ACHN (cell line): ENCODE measurements at regions not wholly inside any gene's neighbourhood (a gene's known extent, or its start where the extent isn't known, plus 50 kb on each side); places are given as distances from the start of the nearest gene placed in this dataset.

ENCODE experiments used
- DNase-seq: peaks from one replicate; pipeline ENCODE4 v3.0.0-alpha.2; 2015
- in situ Hi-C: cut with HindIII; loops from 2 replicates; pipeline ENCODE4 v1.10.0; 2017; ENCODE audit warnings: low sequenced_read_pairs, low pct_ligation_motif_present, low pct_unique_long_range_greater_than_20kb

DNA sequence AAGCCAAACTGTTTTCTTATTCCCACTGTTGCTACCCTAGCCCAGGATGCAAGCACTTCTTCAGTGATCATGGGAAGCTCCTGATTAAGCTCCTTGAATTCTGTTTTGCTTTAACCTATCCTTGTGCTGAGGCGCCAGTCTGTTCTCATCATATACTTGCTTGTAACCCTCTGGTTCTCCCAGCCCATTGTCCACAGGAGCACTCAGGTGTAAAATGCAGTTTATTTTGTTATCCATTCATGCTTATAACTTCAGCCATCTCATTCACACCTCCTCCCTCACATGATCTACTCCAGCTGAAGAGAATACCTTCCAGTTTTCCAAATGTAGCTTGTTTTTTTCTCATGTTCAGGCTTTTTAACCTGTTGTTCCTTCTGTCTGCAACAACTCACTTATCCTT is 402.1 kb upstream of the BRINP1 start:
- in situ Hi-C loops = no loop called here
- no peak for DNase-seq

DNA sequence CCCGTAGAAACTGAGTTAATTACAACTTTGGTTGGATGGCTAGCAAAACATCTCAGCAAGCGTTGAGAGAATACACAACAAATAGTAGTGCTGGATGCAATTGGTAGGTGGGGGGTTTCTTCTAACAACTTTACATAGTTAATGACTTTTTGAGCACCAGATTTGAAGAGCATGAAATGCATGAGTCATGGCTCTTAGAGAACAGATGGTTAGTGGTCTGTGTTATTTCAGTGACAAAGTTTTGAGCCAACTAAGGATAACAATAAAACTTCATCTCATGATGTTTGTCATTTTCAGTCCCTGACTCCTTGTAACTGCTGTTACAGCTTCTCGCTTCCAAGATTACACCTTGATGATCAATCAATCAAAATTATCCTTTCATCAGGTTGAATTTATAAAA is 399.0 kb upstream of the BRINP1 start:
- DNase-seq = no peak
- in situ Hi-C loops = no loop called here

DNA sequence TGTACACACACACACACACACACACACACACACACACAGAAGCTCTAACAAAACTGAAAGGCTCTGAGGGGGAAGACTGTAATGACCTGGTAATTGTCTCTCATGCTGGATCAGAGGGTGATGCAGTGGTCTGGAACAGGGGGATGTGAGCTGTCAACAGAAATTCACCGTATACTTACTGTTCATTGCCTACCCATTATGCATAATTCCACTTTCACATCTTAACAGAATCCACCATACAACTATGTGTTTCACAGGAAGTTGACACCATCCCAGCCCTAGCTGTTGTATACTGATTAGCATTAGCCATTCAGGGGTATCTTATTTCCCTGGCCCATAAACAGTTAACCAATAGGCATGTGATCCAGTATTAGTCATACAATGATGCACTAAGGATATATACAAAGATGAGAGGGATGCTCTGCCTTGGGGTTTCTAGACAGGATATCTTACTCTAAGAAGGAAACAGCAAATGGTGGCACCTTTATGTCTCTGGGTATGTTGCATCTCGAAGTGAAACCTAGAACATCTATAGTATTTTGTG is 396.5 kb upstream of the BRINP1 start:
- in situ Hi-C loops = no loop called here
- no peak for DNase-seq

DNA sequence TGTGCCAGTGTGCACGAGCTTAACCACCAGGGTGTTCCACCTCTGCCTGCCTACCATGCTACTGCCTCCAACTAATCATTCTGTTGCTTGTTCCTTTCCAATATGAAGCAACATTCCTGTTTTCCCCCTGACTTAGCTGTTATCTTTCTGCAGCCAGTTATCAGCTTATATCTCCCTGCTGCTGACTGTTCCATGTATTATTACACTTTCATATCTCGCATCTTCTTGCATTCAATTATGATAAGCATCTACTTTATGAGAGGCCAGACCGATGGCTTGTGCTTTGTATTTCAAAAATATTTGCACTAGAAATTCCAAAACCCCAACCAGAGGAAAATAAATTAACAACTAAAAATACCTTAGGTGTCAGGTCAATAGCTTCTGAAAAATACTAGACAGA is 394.0 kb upstream of the BRINP1 start:
- DNase-seq = no peak
- in situ Hi-C loops = no loop called here

DNA sequence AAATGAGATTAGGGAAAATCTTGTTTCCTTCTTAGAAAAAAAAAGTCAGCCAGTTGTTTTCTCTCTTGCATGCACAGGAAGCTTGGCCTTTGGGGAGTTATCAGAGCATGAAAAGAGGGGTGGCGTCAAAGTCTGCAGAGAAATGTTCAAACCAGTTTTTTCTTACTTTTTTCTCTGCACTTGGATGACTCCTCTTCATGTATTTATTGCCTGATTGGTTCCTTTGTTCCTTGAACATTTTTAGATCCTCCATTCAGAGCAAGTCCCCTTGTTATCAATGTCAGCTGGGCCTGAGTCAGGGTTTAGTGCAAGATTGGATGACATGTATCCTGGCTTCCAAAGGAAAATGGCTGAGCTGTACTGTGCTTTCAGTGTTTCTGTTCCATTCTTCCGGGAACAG is 392.6 kb upstream of the BRINP1 start:
- DNase-seq = no peak
- in situ Hi-C loops = no loop called here

DNA sequence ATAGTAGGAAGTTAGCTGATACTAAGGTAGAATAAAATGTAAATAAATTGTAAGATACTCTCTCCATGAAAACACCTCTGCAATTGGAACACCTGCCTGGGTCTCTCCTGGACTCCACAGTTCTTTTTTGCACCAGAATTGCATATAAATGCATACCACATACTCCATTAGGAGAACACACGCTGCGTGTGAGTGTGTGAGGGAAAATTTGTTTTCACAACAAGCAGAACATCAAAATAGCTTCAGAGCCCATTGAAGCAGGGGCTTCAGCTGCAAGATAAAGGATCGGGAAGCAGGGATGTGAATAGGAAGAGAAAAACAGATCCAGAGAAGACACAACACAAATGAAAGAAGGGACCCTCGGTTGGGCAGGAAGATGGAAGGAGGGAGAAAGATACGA is 389.8 kb upstream of the BRINP1 start:
- in situ Hi-C loops = no loop called here
- no peak for DNase-seq

DNA sequence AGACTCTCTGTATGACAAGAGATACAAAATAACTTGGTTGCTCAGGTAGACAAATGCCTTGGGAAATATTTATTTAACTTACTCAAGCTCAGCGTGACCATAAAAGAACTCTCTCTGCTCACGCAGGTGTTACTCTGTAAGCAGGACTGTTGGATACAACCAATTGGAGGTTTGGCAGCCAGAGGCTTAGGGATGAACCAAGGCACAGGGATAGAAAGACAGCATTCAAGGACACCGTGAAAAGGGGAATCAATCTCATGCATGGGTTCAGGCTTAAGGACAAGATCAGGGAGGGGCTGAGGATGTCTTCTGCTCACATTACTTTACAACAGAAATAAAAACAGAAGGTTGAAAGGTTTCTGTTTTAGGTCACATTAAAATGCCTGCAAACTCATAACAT is 389.0 kb upstream of the BRINP1 start:
- DNase-seq = no peak
- in situ Hi-C loops = no loop called here

DNA sequence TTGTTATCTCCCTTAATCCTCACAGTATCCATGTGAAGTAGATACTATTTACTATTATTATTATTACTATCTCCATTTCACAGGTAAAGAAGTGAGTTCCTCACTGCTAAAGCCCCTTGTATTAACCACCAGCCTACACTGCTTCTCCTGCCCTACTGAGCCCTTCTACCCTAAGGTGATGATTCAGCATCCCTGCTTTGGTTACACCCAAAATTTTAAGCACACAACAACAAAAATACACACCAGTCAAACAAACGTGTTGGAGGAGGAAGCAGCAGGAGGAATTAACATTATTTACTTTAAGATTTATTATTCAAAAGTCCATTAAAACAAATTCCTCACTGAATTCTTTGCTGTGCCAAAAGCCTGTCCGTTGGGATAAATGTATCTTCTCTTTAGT is 370.2 kb upstream of the BRINP1 start:
- in situ Hi-C loops = no loop called here
- no peak for DNase-seq

DNA sequence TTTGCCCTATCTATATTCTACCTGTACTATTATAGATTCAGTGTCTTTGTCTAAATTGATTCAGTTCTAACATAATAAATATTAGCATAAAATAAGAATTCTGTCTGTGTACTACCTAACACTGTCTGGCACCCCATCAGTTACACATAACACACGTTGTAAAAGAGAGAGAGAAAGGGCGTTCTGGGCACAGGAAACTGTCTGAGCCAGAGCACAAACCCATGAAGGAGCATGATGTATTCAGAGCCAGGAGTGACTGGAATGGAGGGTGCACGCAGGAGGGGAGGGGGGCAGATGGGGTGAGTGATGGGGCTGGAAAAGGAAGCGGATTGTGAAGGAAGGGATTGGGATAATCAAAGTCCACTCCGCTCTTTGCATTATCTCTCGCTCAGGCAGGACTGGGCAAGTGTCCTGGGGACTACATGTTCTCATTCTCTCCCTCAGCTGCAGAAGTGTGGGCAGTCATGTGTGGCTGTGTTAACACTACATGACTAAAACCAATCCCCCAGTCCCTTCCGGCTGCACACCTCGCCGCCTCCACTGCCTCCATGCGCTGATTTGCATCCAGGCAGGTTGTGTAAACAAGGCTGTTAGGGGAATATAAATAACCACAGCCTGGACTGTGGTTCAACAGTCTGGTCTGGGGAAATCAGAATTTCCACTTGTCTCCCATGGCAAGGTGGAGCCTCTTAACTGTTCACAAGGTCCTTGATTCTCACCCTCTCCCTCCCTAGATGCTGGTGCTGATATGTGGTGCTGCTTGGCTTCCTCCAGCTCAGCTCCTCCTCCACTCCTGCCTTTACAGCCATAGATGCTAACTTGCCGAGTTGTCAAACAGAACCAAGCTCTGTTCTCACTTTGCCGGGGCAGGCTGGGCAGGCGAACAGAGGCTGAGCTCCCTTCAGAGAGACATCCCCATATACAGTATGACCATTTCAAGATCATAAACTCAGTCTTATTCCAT is 367.5 kb upstream of the BRINP1 start:
- in situ Hi-C loops = no loop called here

DNA sequence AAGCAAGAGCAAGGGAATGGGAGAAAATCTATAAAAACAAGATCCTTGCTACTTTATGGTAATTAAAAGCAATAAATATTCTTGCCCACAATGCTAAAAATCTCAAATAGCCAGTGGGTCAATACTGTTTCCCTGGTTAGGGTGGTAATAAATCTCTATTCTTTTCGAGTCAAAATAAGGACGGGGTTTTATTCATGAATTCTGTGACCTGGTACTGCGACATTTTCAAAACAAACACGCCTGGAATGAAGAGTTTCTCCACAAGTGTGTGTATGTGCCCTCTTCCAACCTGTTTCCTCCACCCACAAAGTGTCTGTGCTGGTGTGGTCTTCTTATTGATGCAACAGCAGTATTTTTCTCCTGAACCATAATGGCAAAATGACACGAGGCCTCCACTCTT is 358.8 kb upstream of the BRINP1 start:
- in situ Hi-C loops = no loop called here
- no peak for DNase-seq

More for the DNA sequence above, 367.5 kb upstream of the BRINP1 start:
- DNase-seq = no peak

DNA sequence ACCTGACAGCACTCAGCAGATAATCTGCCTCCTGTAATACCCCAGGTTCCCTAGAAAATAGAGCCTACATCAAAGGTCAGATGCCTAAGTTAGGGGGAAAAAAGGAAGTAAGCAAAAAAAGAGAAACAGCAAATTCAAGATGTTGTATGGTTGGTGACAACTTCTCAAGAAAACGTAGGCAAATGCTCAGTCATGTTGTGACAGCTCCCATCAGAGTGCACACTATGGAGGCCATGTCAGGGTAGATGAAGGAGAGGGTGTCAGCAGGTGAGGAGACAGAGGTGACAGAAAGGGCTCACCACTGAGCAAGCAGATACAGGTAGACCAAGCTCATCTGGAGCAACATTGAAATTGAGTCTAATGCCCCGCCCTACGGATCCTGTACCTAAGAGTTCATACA is 356.8 kb upstream of the BRINP1 start:
- no peak for DNase-seq
- in situ Hi-C loops = no loop called here

DNA sequence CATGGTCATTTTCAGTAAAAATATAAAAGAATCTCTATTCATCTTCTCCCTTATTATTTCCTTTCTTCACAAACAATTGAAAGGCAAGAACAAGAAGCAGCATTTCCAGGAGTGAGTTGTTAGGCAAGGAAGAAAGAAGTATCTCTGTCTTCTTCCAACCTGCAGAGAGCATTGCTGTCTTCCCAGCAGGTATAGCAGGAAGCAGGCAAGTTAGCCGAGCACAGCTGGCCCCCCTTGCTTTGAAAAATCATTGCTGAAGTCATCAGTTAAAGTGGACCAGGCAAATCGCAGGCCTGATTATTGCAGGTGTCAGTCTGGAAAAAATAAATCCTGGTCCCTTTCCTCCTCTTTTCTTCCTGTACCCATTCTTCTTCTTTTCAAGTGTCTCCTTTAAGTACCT is 353.1 kb upstream of the BRINP1 start:
- in situ Hi-C loops = no loop called here
- no peak for DNase-seq

DNA sequence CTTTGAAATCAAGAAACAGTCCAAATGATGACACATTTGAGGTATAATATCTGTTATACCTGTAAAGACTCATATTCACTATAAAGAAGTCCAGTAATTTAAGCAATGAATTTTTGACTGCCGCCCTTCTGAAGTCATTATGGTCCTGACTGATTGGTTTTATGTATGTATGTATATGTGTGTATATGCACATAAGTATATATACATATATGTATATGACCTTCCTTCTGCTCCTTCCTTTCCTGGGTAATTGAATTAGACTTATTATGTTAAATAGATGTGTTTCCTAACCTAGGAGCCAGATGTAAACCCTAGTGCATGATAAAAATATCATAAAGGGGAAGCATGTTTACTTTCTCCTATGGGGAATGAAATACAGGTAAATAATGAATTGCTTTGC is 343.1 kb upstream of the BRINP1 start:
- in situ Hi-C loops = no loop called here

DNA sequence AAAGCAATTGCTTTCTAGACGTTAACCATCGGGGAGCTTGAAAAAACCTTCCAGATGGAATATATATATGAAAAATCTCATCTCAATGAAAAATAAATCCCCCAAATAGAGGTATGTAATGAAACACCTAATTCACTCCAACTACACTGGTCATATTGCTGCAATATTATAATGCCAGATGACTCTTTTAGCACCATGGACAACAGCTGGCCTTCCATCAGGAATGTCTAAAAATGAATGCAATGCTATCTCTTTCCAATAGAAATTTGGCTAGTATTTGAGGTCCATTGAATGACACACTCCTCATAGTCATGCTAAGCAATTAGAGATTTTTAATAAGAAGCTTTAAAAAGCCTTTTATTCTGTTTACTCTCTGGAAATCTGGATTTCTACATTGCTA is 340.2 kb upstream of the BRINP1 start:
- in situ Hi-C loops = no loop called here
- DNase-seq = no peak

More for the DNA sequence above, 343.1 kb upstream of the BRINP1 start:
- no peak for DNase-seq

DNA sequence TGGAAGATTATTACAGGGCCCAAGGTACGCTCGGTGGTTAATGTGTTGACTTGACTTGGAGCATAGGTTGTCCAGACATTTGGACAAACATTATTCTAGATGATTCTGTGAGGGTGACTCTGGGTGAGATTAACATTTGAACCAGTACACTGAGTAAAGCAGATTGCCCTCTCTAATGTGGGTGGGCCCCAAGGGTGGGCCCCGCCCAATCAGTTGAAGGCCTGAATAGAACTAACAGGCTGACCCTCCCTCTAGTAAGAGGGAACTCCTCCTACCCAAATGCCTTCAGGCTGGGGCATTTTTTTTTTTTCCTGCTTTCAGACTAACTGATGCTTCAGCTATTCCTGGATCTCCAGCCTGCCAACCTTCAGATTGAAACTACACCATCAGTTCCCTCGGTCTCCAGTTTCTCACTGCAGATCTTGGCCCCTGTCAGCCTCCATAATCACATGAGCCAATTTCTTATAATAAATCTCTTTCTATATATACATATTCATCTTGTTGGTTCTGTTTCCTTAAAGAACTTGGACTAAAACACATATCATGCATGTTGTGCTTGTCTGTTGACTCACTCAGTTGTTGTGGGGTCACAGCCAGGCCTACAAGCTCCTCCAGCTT is 338.1 kb upstream of the BRINP1 start:
- no peak for DNase-seq
- in situ Hi-C loops = no loop called here

DNA sequence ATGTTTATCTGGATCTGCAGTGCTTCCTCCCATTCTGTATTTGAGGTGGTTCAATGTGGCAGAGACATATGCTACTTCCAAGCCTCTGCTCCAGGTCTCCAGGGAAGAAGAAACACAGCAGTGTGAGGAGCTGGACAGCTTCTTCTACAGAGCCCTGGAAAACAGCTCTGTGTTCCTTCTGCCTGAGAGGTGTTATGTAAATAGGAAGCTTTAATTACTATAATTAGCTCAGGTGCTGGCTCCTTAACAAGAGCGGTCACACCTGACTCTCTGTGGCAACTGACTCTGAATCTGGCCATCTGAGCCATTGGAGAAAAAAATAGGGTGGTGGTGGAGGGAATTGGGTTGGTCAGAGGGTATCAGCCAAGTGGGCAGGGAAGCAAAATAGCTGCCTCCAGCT is 332.4 kb upstream of the BRINP1 start:
- DNase-seq = no peak
- in situ Hi-C loops = no loop called here

DNA sequence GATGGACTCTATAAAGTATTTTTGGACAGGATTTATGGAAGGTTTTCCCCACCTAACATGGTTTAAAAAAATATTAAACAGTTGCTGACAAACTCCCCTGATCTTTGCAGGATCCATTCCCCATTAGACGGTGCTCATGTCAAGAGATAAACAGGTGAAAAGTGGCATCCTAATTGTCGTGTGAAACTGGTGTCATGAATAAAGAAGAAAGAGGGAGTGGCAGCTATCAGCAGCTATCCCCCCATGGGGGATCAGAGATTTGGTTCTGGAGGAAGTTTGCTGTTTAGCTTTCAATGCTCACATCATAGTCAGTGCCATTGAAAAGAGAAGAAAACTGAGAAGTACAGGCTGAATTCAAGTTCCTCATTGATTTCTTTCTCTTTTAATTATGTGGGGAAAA is 329.3 kb upstream of the BRINP1 start:
- DNase-seq = no peak
- in situ Hi-C loops = no loop called here

DNA sequence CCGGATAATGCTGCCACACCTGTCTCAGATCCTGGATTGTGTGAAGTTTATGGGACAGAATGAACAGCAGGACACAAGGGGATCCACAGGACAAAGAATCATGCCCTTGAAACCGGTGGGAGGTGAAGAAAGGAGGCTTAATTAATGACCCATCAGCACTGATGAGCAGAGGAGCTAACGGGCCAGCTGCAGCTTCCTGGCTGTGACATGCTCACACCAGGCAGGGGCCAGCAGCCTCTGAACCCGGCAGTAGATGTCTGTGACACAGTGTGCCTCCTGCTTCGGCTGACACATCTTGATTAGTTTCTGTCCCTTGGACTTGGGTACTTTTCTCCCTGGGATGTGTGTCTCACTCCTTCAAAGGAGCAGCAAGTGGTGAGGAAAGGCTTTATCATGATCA is 328.8 kb upstream of the BRINP1 start:
- no peak for DNase-seq
- in situ Hi-C loops = no loop called here

DNA sequence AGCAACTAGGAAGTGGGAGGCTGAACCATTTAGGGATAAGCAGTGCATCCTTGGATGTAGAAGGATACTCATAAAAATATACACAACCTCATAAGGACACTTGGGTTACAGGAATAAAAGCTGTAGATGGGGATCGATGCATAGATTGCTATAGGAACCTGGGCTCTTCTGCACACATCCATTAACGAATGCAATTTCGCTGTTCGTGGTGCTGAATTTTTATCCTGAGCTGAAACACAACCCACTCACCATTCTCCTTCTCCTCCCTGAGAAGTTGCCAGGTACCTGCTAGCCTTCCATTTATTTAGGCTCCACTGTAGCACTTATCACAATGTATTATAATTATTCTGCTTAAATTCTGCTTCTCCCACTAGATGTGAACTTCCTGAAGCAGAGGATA is 320.6 kb upstream of the BRINP1 start:
- in situ Hi-C loops = no loop called here
- DNase-seq = peak; percentile 0

DNA sequence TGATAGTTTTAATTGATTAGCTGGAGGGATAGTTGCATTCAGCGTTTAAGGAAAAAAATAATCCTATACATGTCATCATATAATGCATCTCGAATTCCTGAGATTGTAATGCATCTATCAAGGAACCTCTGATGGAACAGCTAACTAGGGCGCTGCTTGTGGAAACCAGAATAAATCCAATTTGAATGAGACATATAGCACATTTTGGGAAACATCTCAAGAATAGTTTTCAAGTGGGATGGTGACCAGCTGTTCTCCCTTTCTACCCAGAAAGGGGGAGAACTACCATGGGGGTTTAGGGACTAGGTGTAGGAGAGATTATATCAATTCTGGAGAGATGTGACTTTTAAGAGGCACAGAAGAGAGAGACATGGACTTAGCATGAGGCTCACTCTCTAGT is 319.3 kb upstream of the BRINP1 start:
- in situ Hi-C loops = no loop called here

More for the DNA sequence above, 319.3 kb upstream of the BRINP1 start:
- no peak for DNase-seq
